OCI-LY1 (cell line): ENCODE measurements at regions not wholly inside any gene's neighbourhood (a gene's known extent, or its start where the extent isn't known, plus 50 kb on each side); places are given as distances from the start of the nearest gene placed in this dataset.

Source experiments
- H2AFZ ChIP-seq: fragments of 200-600 bp; sonication (generic), shearing (Covaris generic); 2 replicates; pipeline ENCODE4 v1.6.0; 2014; ENCODE audit warnings: antibody characterized with exemption, mild to moderate bottlenecking, low read length
- H3F3A ChIP-seq: fragments of 200-600 bp; sonication (generic), shearing (Covaris generic); 2 replicates; pipeline ENCODE4 v1.6.0; 2014; ENCODE audit warnings: mild to moderate bottlenecking, antibody characterized with exemption, low read length, moderate library complexity; ENCODE audit not compliant: insufficient read depth
- H3K27ac ChIP-seq: fragments of 200-600 bp; sonication (generic); 2 replicates; pipeline ENCODE4 v1.5.1; 2014; ENCODE audit warnings: low read length, mixed run types, mild to moderate bottlenecking, low read depth; ENCODE audit not compliant: poor library complexity, severe bottlenecking
- H3K27me3 ChIP-seq: fragments of 200-600 bp; sonication (generic); 2 replicates; pipeline ENCODE4 v1.6.0; 2014; ENCODE audit warnings: antibody characterized with exemption, mild to moderate bottlenecking, low read length, moderate library complexity; ENCODE audit not compliant: insufficient read depth
- H3K36me3 ChIP-seq: fragments of 200-600 bp; sonication (generic); 2 replicates; pipeline ENCODE4 v1.6.1; 2014; ENCODE audit warnings: mild to moderate bottlenecking, antibody characterized with exemption, low read length, moderate library complexity, mixed read lengths; ENCODE audit not compliant: insufficient read depth
- H3K4me1 ChIP-seq: fragments of 200-600 bp; sonication (generic); 2 replicates; pipeline ENCODE4 v1.5.1; 2014; ENCODE audit warnings: mild to moderate bottlenecking, low read length, moderate library complexity; ENCODE audit not compliant: insufficient read depth, severe bottlenecking
- H3K4me2 ChIP-seq: fragments of 200-600 bp; sonication (generic), shearing (Covaris generic); 2 replicates; pipeline ENCODE4 v1.6.1; 2014; ENCODE audit warnings: low read length
- H3K4me3 ChIP-seq: fragments of 200-600 bp; sonication (generic); 2 replicates; pipeline ENCODE4 v1.5.1; 2014; ENCODE audit warnings: low read length, low read depth, mild to moderate bottlenecking, mixed read lengths; ENCODE audit not compliant: poor library complexity, severe bottlenecking
- H3K79me2 ChIP-seq: fragments of 200-600 bp; shearing (Covaris generic); 2 replicates; pipeline ENCODE4 v1.6.1; 2016; ENCODE audit warnings: mixed run types, low read length, mixed read lengths; ENCODE audit not compliant: insufficient read depth
- H3K9ac ChIP-seq: fragments of 200-600 bp; sonication (generic), shearing (Covaris generic); 2 replicates; pipeline ENCODE4 v1.6.1; 2014; ENCODE audit warnings: mild to moderate bottlenecking, low read length, mixed read lengths
- H3K9me2 ChIP-seq: fragments of 200-600 bp; sonication (generic), shearing (Covaris generic); 2 replicates; pipeline ENCODE4 v1.6.1; 2014; ENCODE audit warnings: low read depth, mild to moderate bottlenecking, low read length, mixed read lengths
- H3K9me3 ChIP-seq: fragments of 200-600 bp; shearing (Covaris generic); 2 replicates; pipeline ENCODE4 v1.6.1; 2014; ENCODE audit warnings: low read length, mixed read lengths
- H4K20me1 ChIP-seq: fragments of 200-600 bp; sonication (generic), shearing (Covaris generic); 2 replicates; pipeline ENCODE4 v1.6.0; 2016; ENCODE audit warnings: mild to moderate bottlenecking, low read length; ENCODE audit not compliant: insufficient read depth
- EZH2 ChIP-seq: fragments of 200-600 bp; sonication (generic), shearing (Covaris generic); IDR thresholded peaks from 2 replicates; pipeline ENCODE4 v1.8.0; 2017; ENCODE audit warnings: borderline replicate concordance, mixed run types, mild to moderate bottlenecking, antibody characterized with exemption, low read length, moderate library complexity, mixed read lengths
- TF ChIP-seq, protein P1 (sequence below): fragments of 200-600 bp; sonication (generic), shearing (Covaris generic); IDR thresholded peaks from 2 replicates; pipeline ENCODE4 v1.5.1; 2017; ENCODE audit warnings: mild to moderate bottlenecking, antibody characterized with exemption, low read length, moderate library complexity, mixed read lengths

- H2AFZ ChIP-seq = no peak overlapping the region
- H3K9me2 ChIP-seq = no peaks in the 10 kb centered on the region
- H3K4me1 ChIP-seq = no peaks in the 10 kb centered on the region
- no peaks in the 10 kb centered on the region for H3K9me3 ChIP-seq
- no peaks in the 10 kb centered on the region for H3K79me2 ChIP-seq
- H4K20me1 ChIP-seq = no peaks in the 10 kb centered on the region
- no peaks in the 10 kb centered on the region for H3K36me3 ChIP-seq
- H3K9ac ChIP-seq = no peak overlapping the region
- no peaks in the 10 kb centered on the region for H3K27me3 ChIP-seq
- no peak overlapping the region for H3K27ac ChIP-seq
- TF ChIP-seq EZH2 = no peak
- TF ChIP-seq, protein P1, sequence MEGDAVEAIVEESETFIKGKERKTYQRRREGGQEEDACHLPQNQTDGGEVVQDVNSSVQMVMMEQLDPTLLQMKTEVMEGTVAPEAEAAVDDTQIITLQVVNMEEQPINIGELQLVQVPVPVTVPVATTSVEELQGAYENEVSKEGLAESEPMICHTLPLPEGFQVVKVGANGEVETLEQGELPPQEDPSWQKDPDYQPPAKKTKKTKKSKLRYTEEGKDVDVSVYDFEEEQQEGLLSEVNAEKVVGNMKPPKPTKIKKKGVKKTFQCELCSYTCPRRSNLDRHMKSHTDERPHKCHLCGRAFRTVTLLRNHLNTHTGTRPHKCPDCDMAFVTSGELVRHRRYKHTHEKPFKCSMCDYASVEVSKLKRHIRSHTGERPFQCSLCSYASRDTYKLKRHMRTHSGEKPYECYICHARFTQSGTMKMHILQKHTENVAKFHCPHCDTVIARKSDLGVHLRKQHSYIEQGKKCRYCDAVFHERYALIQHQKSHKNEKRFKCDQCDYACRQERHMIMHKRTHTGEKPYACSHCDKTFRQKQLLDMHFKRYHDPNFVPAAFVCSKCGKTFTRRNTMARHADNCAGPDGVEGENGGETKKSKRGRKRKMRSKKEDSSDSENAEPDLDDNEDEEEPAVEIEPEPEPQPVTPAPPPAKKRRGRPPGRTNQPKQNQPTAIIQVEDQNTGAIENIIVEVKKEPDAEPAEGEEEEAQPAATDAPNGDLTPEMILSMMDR = no peak
- H3F3A ChIP-seq = no peaks in the 10 kb centered on the region
- no peak overlapping the region for H3K4me2 ChIP-seq
- no peak overlapping the region for H3K4me3 ChIP-seq
Measured at GRCh38 chr10:131387018-131387529, 75.6 kb upstream of the TCERG1L start.

- no peak overlapping the region for H3K9ac ChIP-seq
- no peaks in the 10 kb centered on the region for H3K36me3 ChIP-seq
- no peak overlapping the region for H3K4me3 ChIP-seq
- H3F3A ChIP-seq = no peaks in the 10 kb centered on the region
- no peaks in the 10 kb centered on the region for H3K4me1 ChIP-seq
- H3K4me2 ChIP-seq = no peak overlapping the region
- no peaks in the 10 kb centered on the region for H3K79me2 ChIP-seq
- no peaks in the 10 kb centered on the region for H3K9me2 ChIP-seq
- TF ChIP-seq, protein P1 = no peak
- TF ChIP-seq EZH2 = no peak
- H2AFZ ChIP-seq = no peak overlapping the region
- no peaks in the 10 kb centered on the region for H3K9me3 ChIP-seq
- H4K20me1 ChIP-seq = no peaks in the 10 kb centered on the region
- no peak overlapping the region for H3K27ac ChIP-seq
- H3K27me3 ChIP-seq = no peaks in the 10 kb centered on the region
Measured at GRCh38 chr10:131391936-131392335, 80.4 kb upstream of the TCERG1L start.

DNA sequence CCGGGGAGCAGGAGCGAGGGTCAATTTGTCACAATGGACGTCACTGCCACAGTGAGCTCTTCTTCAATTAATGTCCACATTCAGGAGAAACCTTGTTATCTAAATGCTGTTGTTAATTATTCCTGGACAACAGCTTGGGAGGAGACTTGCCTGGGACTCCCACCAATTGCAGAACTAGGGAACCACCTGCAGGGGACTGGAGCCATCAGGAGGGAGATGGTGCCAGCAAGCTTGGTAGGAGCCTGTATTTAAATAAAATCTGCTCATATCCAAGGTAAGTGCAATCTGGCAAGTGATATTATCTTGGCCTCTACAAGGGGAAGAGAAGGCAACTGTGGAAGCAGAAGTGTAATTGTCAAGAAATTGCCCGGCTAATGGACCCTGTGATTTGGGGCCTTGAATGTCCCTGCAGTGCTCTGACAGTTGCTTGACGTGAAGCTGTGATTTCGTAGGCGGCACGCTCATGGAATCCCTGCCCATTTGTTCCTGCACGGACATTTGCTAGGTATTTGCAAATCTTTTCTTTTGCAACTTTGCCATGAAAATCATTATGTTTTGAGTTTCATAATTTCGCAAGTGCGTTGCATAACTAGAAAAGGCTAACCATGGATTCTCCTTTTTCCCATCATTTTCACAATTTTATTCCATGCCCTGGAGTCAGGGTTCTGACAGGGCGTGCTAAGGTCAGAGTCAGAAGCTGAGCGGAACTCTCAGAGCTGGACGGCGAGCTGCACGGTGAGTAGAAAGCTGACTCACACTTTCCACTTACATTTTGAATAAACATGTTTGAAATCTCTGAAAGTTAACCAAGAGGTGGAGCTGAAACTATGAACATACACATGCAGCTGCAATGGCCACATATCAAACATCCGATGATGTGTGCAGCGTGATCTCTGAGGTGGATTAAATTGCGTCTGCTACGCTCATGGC lies 84.9 kb upstream of the TCERG1L start:
- no peaks in the 10 kb centered on the region for H3K9me3 ChIP-seq
- H3K4me1 ChIP-seq = no peaks in the 10 kb centered on the region
- no peak overlapping the region for H3K4me2 ChIP-seq
- H3K27me3 ChIP-seq = no peaks in the 10 kb centered on the region
- no peaks in the 10 kb centered on the region for H3K9me2 ChIP-seq
- H3K79me2 ChIP-seq = no peaks in the 10 kb centered on the region
- TF ChIP-seq, protein P1 = no peak
- no peak for TF ChIP-seq EZH2
- no peak overlapping the region for H3K4me3 ChIP-seq
- H4K20me1 ChIP-seq = no peaks in the 10 kb centered on the region
- no peak overlapping the region for H2AFZ ChIP-seq
- no peak overlapping the region for H3K9ac ChIP-seq
- H3K36me3 ChIP-seq = no peaks in the 10 kb centered on the region
- H3K27ac ChIP-seq = no peak overlapping the region
- no peaks in the 10 kb centered on the region for H3F3A ChIP-seq
